Subcutaneous abdominal adipose tissue (tissue), 5 donors: ENCODE measurements at regions not wholly inside any gene's neighbourhood (a gene's known extent, or its start where the extent isn't known, plus 50 kb on each side); places are given as distances from the start of the nearest gene placed in this dataset.

Experiments
- H3K27ac ChIP-seq: one replicate; pipeline ENCODE4 v1.7.0; 2013; ENCODE audit warnings: low read depth, mild to moderate bottlenecking, inconsistent platforms, low read length, moderate library complexity
- H3K27me3 ChIP-seq, 5 donors: one replicate each; pipeline ENCODE4 v1.7.0; 2013; ENCODE audit warnings: low read length in 5 of 5, inconsistent platforms in 1 of 5; ENCODE audit not compliant: control insufficient read depth in 5 of 5, insufficient read depth in 4 of 5
- H3K36me3 ChIP-seq, 5 donors: one replicate each; pipeline ENCODE4 v1.7.0; 2013; ENCODE audit warnings: low read length in 5 of 5; ENCODE audit not compliant: control insufficient read depth in 5 of 5, insufficient read depth in 5 of 5
- H3K4me1 ChIP-seq, 5 donors: one replicate each; pipeline ENCODE4 v1.7.0; 2013; ENCODE audit warnings: low read length in 5 of 5, mild to moderate bottlenecking in 3 of 5, moderate library complexity in 1 of 5; ENCODE audit not compliant: control insufficient read depth in 5 of 5, insufficient read depth in 5 of 5
- H3K4me3 ChIP-seq, 5 donors: one replicate each; pipeline ENCODE4 v1.7.0; 2013; ENCODE audit warnings: low read length in 5 of 5, low read depth in 1 of 5
- H3K9ac ChIP-seq, 5 donors: one replicate each; pipeline ENCODE4 v1.7.0; 2013; ENCODE audit warnings: low read length in 5 of 5, mild to moderate bottlenecking in 4 of 5, moderate library complexity in 3 of 5
- H3K9me3 ChIP-seq, 5 donors: one replicate each; pipeline ENCODE4 v1.7.0; 2013; ENCODE audit warnings: low read length in 5 of 5; ENCODE audit not compliant: control insufficient read depth in 5 of 5
- donor health status: healthy.
- donor health status: healthy.
- donor health status: healthy.
- donor health status: healthy.
- donor health status: healthy.

- Histone ChIP-seq H3K27ac (no peak overlapping the region), H3K9me3 (peaks cover 0 to 2% (median 0%) of the 10 kb centered on the region in 5 donors), H3K9ac (no peak overlapping the region), H3K4me3 (no peak overlapping the region), H3K27me3 (no peaks in the 10 kb centered on the region), H3K36me3 (no peaks in the 10 kb centered on the region), H3K4me1 (no peaks in the 10 kb centered on the region)
Observed at GRCh38 chr2:126431136-126431535, 224.8 kb upstream of the GYPC start.

GRCh38 chr2:126436411-126436810, 219.5 kb upstream of the GYPC start:
- Histone ChIP-seq H3K27ac (no peak overlapping the region), H3K4me3 (no peak overlapping the region), H3K4me1 (no peaks in the 10 kb centered on the region), H3K27me3 (no peaks in the 10 kb centered on the region), H3K9ac (no peak overlapping the region), H3K9me3 (no peaks in the 10 kb centered on the region), H3K36me3 (no peaks in the 10 kb centered on the region)

DNA sequence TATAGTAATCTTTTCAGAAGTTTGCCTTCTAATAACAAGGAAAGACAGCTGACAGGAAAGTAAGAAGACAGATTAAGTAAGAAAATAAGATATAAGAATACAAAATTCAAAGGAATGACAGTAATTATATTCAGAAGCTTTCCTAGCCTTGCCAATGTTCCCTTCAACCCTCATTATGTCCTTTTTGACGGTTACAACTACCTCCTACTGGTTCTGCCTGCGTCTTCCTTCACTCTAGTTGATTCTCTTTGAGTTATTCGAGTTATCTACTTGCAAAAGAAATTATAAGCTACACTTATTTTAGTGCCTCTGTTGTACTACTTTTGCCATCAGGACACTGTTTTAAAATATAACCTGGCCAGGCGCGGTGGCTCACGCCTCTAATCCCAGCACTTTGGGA, 218.9 kb upstream of the GYPC start:
- Histone ChIP-seq H3K4me3 (no peak overlapping the region), H3K9ac (no peak overlapping the region), H3K27ac (no peak overlapping the region), H3K4me1 (no peaks in the 10 kb centered on the region), H3K27me3 (no peaks in the 10 kb centered on the region), H3K9me3 (no peaks in the 10 kb centered on the region), H3K36me3 (no peaks in the 10 kb centered on the region)

GRCh38 chr2:126444512-126444911, 211.4 kb upstream of the GYPC start:
- no peak overlapping the region for H3K9ac ChIP-seq
- peaks cover 0 to 8% (median 0%) of the 10 kb centered on the region in 5 donors for H3K4me1 ChIP-seq
- H3K27ac ChIP-seq = no peak overlapping the region
- H3K4me3 ChIP-seq = no peak overlapping the region
- H3K27me3 ChIP-seq = no peaks in the 10 kb centered on the region
- no peaks in the 10 kb centered on the region for H3K36me3 ChIP-seq
- no peaks in the 10 kb centered on the region for H3K9me3 ChIP-seq

GRCh38 chr2:126446106-126446695, 209.8 kb upstream of the GYPC start:
- Histone ChIP-seq H3K4me3 (no peak overlapping the region), H3K27me3 (no peaks in the 10 kb centered on the region), H3K36me3 (no peaks in the 10 kb centered on the region), H3K9me3 (no peaks in the 10 kb centered on the region), H3K27ac (no peak overlapping the region), H3K9ac (no peak overlapping the region), H3K4me1 (peaks cover 0 to 8% (median 0%) of the 10 kb centered on the region in 5 donors)

DNA sequence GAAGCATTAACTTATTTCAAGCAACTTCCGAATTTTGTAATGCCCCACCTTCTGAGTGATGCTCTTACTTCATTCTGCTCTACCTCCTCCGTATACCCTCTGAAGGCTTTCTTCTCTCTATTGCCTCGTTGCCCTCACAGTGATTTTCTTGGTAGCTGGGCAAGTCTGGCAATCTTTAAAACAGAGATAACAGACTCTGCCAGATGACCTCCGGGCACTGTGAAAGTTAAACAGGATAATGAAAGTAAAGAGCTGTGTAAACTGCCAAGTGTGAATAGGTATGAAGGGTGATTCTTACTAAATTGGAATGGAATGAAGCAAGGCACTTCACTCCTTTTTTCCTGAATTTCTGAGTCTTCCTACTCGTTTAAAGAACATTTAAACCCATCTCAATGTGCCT, 207.3 kb upstream of the GYPC start:
- Histone ChIP-seq H3K36me3 (no peaks in the 10 kb centered on the region), H3K4me1 (peaks cover 0 to 8% (median 0%) of the 10 kb centered on the region in 5 donors), H3K27me3 (no peaks in the 10 kb centered on the region), H3K4me3 (no peak overlapping the region), H3K9ac (no peak overlapping the region), H3K27ac (no peak overlapping the region), H3K9me3 (no peaks in the 10 kb centered on the region)

DNA sequence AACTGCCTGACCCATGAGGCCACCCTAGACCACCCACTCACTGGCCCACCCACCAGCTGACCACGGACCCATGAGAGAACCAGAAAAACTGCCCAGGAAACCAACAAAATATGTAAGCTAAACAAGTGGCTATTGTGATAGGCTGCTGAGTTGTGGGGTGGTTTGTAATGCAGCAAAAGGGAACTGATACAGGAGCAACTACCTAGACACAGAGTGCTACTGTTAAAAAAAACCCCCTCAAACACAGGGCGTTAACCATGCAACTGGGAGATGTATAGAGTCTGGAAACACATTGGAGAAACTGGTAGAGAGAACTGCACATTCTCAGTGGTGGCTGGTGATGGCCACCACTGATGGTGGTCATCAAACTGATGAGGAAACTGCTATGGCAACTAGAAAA, 206.3 kb upstream of the GYPC start:
- no peak overlapping the region for H3K9ac ChIP-seq

GRCh38 chr2:126463892-126464674, 191.9 kb upstream of the GYPC start:
- Histone ChIP-seq H3K36me3 (no peaks in the 10 kb centered on the region), H3K4me3 (no peak overlapping the region), H3K9ac (no peak overlapping the region), H3K4me1 (peaks cover 0 to 15% (median 7%) of the 10 kb centered on the region in 5 donors), H3K9me3 (no peaks in the 10 kb centered on the region), H3K27me3 (no peaks in the 10 kb centered on the region), H3K27ac (no peak overlapping the region)

More for the DNA sequence above, 206.3 kb upstream of the GYPC start:
- no peaks in the 10 kb centered on the region for H3K27me3 ChIP-seq
- H3K27ac ChIP-seq = no peak overlapping the region
- no peaks in the 10 kb centered on the region for H3K9me3 ChIP-seq
- H3K4me1 ChIP-seq = peaks cover 0 to 8% (median 0%) of the 10 kb centered on the region in 5 donors
- H3K4me3 ChIP-seq = no peak overlapping the region
- no peaks in the 10 kb centered on the region for H3K36me3 ChIP-seq

DNA sequence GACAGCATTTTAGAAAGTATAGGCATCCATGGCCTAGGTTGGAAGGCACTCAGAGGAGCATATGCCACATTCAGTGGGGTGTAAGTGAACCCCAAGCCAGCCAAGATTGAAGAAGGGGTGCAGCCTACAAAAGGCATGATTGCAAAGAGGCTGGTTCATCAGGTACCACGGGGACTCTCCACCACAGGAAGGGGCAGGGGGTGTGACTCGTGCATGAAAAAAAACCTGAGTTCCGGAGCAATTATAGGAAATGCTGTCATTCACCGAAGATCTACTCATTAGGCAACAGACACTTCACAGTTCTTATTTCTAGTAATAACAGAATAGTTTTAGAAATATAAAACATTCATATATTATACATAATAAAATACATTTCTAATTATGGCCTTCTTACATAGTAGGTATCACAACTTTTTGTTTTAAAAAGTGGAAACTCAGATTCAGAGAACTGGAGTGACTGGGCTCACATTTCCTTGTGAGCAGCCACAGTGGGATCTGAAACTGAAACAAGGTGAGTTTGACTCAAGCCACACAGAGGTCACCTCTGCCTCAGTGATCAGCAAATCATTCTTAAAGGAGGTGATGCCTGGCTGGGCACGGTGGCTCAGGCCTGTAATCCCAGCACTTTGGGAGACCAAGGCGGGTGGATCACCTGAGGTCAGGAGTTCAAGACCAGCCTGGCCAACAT, 188.4 kb upstream of the GYPC start:
- Histone ChIP-seq H3K27ac (no peak overlapping the region), H3K9ac (no peak overlapping the region), H3K9me3 (no peaks in the 10 kb centered on the region), H3K4me3 (no peak overlapping the region), H3K27me3 (peaks cover 0 to 3% (median 0%) of the 10 kb centered on the region in 5 donors), H3K36me3 (no peaks in the 10 kb centered on the region), H3K4me1 (no peaks in the 10 kb centered on the region)

- H3K9me3 ChIP-seq = no peaks in the 10 kb centered on the region
- H3K27me3 ChIP-seq = peaks cover 0 to 3% (median 0%) of the 10 kb centered on the region in 5 donors
- H3K27ac ChIP-seq = no peak overlapping the region
- no peaks in the 10 kb centered on the region for H3K4me1 ChIP-seq
- H3K9ac ChIP-seq = no peak overlapping the region
- no peaks in the 10 kb centered on the region for H3K36me3 ChIP-seq
- no peak overlapping the region for H3K4me3 ChIP-seq
Observed at GRCh38 chr2:126475031-126475430, 180.9 kb upstream of the GYPC start.
